ENCODE measurements at regions not wholly inside any gene's neighbourhood (a gene's known extent, or its start where the extent isn't known, plus 50 kb on each side); places are given as distances from the start of the nearest gene placed in this dataset.

DNA sequence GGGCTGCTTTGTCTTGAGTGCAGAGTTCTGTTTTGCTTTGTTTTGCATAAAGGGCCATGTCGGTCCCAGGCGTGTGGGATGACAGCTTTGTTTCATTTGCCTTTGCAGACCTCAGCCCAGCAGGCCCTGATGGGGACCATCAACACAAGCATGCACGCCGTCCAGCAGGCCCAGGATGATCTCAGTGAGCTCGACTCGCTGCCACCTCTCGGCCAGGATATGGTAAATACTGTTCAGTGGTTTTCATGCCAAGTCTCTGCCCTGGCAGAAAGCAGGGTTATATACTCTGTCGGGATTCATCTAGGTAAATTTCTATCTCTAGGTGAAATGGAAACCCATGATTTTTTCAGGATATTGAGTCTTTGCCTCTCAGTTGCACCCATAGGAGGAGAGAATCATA is 343.9 kb upstream of the TPM1 start:
- DNase-seq (ENCODE audit: low spot score), result no peak

- DNase-seq (ENCODE audit: low spot score), result no peak
These were observed 336.2 kb upstream of the TPM1 start for GRCh38 chr15:62706317-62706716.

DNA sequence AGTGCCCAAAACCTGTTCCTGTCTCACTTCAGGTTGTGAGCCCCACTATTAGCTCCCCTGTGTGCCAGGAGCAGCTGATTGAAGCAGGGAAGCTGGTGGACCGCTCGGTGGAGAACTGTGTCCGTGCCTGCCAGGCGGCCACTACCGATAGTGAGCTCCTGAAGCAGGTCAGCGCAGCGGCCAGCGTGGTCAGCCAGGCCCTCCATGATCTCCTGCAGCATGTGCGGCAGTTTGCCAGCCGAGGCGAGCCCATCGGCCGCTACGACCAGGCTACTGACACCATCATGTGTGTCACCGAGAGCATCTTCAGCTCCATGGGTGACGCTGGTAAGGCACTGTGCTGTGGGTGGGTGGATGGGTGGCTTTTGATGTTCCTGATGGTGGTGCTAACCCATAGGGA is 334.1 kb upstream of the TPM1 start:
- no peak for DNase-seq (ENCODE audit: low spot score)

DNA sequence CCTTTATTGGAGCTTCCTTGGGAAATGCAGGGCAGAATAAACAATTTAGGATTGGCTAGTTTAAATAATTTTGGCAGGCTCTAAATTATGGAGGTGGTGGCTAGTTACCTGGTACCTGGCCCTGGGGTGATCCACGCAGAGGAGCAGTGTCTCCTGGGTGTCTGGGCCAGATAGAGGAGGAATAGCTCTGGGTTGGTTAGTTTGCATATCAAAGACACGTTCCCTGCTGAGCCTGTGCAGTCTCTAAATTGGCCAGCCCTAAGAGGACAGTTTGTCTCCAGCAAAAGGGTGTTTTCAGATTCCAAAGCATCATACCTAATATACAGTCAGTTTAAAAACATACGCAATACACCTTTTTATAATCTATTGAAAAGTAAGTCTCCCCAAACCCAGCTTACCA is 333.3 kb upstream of the TPM1 start:
- DNase-seq (ENCODE audit: low spot score), result no peak

DNA sequence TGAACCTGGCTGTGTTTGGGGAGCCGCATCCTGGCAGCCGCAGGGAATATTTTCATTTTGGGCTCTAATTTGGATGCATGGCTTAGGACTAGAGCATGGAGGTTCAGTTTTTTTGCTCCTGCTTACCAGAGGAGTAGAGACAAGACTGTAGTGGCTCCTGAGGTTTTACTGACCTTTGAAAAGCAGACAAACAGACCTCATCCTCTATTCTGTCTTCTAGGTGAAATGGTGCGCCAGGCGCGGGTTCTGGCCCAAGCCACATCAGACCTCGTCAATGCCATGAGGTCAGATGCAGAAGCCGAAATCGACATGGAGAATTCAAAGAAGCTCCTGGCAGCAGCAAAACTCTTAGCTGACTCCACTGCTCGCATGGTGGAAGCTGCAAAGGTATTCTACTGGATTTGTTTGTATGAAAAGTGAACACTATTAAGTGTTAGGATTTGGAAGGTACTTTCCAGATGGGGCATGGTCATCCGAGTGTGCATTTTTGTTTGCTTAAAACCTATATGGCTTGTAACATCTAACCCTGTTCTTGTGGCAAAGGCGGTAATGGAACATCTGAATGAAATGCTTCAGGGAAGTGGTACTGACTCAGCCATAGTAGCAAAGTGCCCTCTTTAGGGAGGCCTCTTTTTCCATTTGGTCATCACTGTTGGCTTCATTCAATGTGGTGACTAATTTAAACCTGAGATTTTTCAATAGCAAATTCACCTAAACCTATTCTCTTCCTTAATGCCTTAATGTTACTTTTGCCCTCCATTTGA is 330.7 kb upstream of the TPM1 start:
- no peak for DNase-seq (ENCODE audit: low spot score)

DNA sequence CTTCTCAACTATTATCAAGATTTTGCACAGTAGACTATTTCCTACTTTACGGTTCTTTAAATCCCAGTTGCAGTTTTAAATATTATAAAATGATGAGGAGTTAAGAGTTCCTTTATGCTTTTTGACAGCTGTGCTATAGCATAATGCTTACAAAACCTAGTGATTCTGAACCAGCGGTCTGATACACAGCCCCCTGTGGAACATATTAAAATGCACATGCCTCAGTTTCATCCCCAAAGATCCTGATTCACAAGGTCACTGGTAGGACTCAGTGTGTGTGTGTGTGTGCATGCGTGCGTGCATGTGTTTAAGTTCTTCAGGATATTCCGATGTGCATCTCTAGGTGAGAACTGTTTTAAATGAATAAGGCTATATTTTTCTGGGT is 330.1 kb upstream of the TPM1 start:
- no peak for DNase-seq (ENCODE audit: low spot score)

GRCh38 chr15:62715946-62716345 is 326.6 kb upstream of the TPM1 start:
- no peak for DNase-seq (ENCODE audit: low spot score)

GRCh38 chr15:62717496-62717895 is 325.1 kb upstream of the TPM1 start:
- DNase-seq (ENCODE audit: low spot score), result no peak

- no peak for DNase-seq (ENCODE audit: low spot score)
These were observed 323.2 kb upstream of the TPM1 start for GRCh38 chr15:62719316-62719715.

- no peak for DNase-seq (ENCODE audit: low spot score)
These were observed 320.3 kb upstream of the TPM1 start for GRCh38 chr15:62722237-62722636.

GRCh38 chr15:62726461-62726860 is 316.1 kb upstream of the TPM1 start:
- DNase-seq (ENCODE audit: low spot score), result no peak

- DNase-seq (ENCODE audit: low spot score), result no peak
These were observed 315.0 kb upstream of the TPM1 start for GRCh38 chr15:62727501-62727900.

DNA sequence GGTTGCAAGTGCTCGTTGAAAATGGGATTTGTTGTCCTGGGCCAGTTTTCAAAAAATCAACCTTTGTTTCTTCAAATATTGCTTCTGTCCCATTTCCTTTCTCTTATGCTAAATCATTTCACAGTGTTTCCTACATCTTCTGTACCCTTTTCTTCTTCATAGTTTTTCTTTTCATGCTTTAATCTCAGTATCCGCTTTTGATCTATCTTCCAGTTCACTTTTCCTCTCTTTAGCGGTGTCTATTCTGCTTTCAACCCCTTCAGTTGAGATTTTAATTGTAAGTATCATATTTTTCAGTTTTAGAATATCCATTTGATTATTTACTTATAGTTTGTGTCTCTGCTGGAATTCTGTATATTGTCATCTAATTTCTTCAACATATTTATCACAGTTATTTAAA is 311.7 kb upstream of the TPM1 start:
- no peak for DNase-seq (ENCODE audit: low spot score)

DNA sequence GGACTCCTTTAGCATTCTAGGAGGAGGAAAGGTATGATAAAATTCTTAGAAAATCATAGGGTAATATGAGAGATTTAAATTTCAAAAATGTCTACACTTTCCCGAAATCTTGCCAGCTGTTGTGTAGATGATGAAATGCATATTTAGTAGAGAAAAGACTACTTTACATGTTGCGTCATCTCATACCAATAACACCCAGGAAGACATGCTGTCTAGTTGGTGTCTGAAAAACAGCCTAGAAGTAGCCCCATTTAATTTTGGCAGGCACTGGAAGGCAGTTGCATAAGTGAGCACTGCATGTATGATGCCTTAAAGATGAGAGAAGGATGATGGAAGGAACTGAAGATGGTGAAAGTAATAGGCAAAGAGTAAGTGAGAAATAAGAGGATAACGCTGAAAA is 310.5 kb upstream of the TPM1 start:
- no peak for DNase-seq (ENCODE audit: low spot score)

DNA sequence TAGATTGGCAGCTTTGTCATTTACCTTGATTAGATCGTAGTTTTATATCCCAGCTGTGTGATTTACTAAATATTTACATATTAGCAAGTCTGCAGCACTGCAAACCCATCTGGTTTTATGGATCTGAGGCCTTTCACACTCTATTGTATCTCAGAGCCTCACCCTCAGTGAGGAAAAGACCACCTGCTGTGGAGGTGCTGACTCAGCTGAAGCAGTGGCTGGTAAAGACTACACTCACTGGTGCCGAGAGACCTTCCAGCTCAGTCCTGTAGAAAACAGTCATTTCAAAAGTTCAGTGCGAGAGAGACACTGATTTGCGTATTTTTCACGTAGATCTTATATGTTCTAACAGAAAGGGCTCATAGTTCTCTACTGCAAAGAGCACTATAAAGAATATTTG is 307.8 kb upstream of the TPM1 start:
- no peak for DNase-seq (ENCODE audit: low spot score)

DNA sequence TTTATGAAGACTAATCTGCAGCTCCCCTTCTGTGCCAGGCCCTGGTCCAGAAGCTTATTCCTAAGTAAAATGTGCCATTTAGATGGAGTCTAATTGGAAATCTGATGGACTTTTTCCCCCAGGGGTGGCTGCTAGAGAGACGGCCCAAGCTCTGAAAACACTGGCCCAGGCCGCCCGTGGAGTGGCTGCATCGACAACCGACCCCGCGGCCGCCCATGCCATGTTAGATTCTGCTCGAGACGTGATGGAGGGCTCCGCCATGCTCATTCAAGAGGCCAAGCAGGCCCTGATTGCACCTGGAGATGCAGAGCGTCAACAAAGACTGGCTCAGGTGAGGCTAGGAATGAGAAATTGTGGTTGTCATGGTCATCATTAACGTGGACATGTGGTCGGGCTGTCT is 305.8 kb upstream of the TPM1 start:
- no peak for DNase-seq (ENCODE audit: low spot score)

GRCh38 chr15:62737551-62737950 is 305.0 kb upstream of the TPM1 start:
- no peak for DNase-seq (ENCODE audit: low spot score)

DNA sequence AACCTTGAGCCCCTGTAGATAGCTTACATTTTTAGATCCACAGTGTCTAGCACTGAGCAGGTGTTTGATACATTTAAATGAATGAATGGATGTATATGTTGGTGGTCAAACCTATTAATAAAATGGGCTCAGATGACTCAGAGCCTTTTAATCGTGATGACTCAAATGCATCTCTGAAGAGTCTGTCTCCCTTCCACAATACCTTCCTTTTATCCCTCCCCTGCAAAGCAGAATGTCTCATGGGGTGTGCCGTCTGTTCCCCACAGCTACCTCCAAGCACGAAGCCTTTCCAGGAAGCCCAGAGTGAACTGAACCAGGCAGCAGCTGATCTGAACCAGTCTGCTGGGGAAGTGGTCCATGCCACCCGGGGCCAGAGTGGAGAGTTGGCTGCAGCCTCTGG is 303.5 kb upstream of the TPM1 start:
- no peak for DNase-seq (ENCODE audit: low spot score)

DNA sequence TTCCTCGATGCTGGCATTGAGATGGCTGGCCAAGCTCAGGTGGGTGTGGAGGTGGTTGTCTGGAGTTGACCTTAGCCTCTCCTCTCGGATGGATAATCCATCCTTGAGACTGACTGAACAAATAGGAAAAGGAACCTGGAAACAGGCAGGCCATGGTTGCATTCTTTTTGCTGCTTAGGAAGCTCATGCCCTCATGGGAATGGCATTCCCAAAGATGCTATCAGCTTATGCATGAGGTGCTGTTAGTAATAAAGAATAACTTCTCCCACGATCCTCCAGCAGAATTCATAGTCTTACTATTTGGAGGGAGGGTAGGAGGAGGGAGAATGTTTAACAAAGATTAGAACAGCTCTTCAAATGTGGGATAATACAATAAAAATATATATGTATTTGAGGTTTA is 303.0 kb upstream of the TPM1 start:
- DNase-seq (ENCODE audit: low spot score), result no peak

GRCh38 chr15:62740141-62741004 is 302.2 kb upstream of the TPM1 start:
- DNase-seq (ENCODE audit: low spot score), result no peak

DNA sequence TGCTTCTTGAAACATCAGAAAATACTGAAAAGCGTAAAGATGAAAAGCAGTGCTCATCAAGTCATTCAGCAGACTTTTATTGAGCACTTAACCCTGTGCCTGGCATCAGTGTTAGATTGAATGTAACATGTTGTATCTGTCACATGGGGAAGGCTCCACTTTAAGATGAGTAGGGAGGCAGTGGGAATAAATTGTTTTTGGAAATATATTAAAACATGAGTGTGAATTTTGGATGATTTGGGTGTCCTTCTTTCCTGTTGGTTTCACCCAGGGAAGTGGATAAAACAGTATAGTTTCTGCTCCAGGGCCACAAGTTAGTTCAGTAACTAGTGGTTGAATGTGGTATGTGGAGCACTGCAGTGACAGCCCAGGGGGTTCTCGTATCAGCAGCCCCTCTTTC is 301.4 kb upstream of the TPM1 start:
- no peak for DNase-seq (ENCODE audit: low spot score)

- DNase-seq (ENCODE audit: low spot score), result peak; percentile 41
These were observed 300.0 kb upstream of the TPM1 start for GRCh38 chr15:62742409-62743171.
